ENCODE measurements at regions not wholly inside any gene's neighbourhood (a gene's known extent, or its start where the extent isn't known, plus 50 kb on each side); places are given as distances from the start of the nearest gene placed in this dataset.
A peak's percentile ranks its signal among the peaks of the same experiment; 100 is the strongest.

- DNase-seq (ENCODE audit: low spot score) = no peak
These were observed 273.7 kb upstream of the NOCT start for GRCh38 chr4:138741766-138742377.

GRCh38 chr4:138740816-138741745 lies 274.5 kb upstream of the NOCT start:
- DNase-seq (ENCODE audit: low spot score) = no peak

GRCh38 chr4:138736362-138736761 lies 279.2 kb upstream of the NOCT start:
- DNase-seq (ENCODE audit: low spot score) = no peak

GRCh38 chr4:138734746-138735145 lies 280.8 kb upstream of the NOCT start:
- DNase-seq (ENCODE audit: low spot score) = no peak

- DNase-seq (ENCODE audit: low spot score) = no peak
These were observed 287.0 kb upstream of the NOCT start for GRCh38 chr4:138728566-138728965.

GRCh38 chr4:138727731-138728130 lies 287.9 kb upstream of the NOCT start:
- no peak for DNase-seq (ENCODE audit: low spot score)

GRCh38 chr4:138724530-138724929 lies 291.1 kb upstream of the NOCT start:
- no peak for DNase-seq (ENCODE audit: low spot score)

- DNase-seq (ENCODE audit: low spot score) = no peak
These were observed 298.8 kb upstream of the NOCT start for GRCh38 chr4:138716559-138717335.

- DNase-seq (ENCODE audit: low spot score) = no peak
These were observed 305.3 kb upstream of the NOCT start for GRCh38 chr4:138710297-138710696.

GRCh38 chr4:138709859-138710258 lies 305.7 kb upstream of the NOCT start:
- no peak for DNase-seq (ENCODE audit: low spot score)

GRCh38 chr4:138707746-138708677 lies 307.6 kb upstream of the NOCT start:
- no peak for DNase-seq (ENCODE audit: low spot score)

GRCh38 chr4:138706201-138706600 lies 309.4 kb upstream of the NOCT start:
- DNase-seq (ENCODE audit: low spot score) = no peak

- peak; percentile 70 for DNase-seq (ENCODE audit: low spot score)
These were observed 313.3 kb upstream of the NOCT start for GRCh38 chr4:138702190-138702824.

GRCh38 chr4:138698641-138699040 lies 316.9 kb upstream of the NOCT start:
- DNase-seq (ENCODE audit: low spot score) = no peak

- no peak for DNase-seq (ENCODE audit: low spot score)
These were observed 317.7 kb upstream of the NOCT start for GRCh38 chr4:138697851-138698250.

- no peak for DNase-seq (ENCODE audit: low spot score)
These were observed 318.8 kb upstream of the NOCT start for GRCh38 chr4:138696771-138697170.

- no peak for DNase-seq (ENCODE audit: low spot score)
These were observed 319.5 kb upstream of the NOCT start for GRCh38 chr4:138696058-138696457.

GRCh38 chr4:138693526-138693925 lies 322.1 kb upstream of the NOCT start:
- no peak for DNase-seq (ENCODE audit: low spot score)

- no peak for DNase-seq (ENCODE audit: low spot score)
These were observed 323.2 kb upstream of the NOCT start for GRCh38 chr4:138692411-138692810.

GRCh38 chr4:138689593-138689992 lies 326.0 kb upstream of the NOCT start:
- no peak for DNase-seq (ENCODE audit: low spot score)

- DNase-seq (ENCODE audit: low spot score) = no peak
These were observed 326.4 kb upstream of the NOCT start for GRCh38 chr4:138689187-138689586.
